HG03135 (cell line): ENCODE measurements at regions not wholly inside any gene's neighbourhood (a gene's known extent, or its start where the extent isn't known, plus 50 kb on each side); places are given as distances from the start of the nearest gene placed in this dataset.
"Not testable (repeated sequence)": the region's sequence is repeated elsewhere in the genome, so short reads cannot be mapped to it uniquely, and the experiment has no call there.

ENCODE experiments used
- ATAC-seq: cut with Tn5 transposase; IDR thresholded peaks from one replicate; pipeline ENCODE4 v1.9.1; 2021; ENCODE audit warnings: mild to moderate bottlenecking, moderate library complexity; ENCODE audit not compliant: unreplicated experiment

- ATAC-seq, result no peak
Observed at GRCh38 chr14:58878439-58879139, 240.8 kb downstream of the DACT1 start.

- ATAC-seq, result no peak
Observed at GRCh38 chr14:58881433-58881832, 243.7 kb downstream of the DACT1 start.

- ATAC-seq, result no peak
Observed at GRCh38 chr14:58882577-58883018, 244.8 kb downstream of the DACT1 start.

GRCh38 chr14:58884442-58884841, 246.7 kb downstream of the DACT1 start:
- ATAC-seq, result no peak

GRCh38 chr14:58887931-58888330, 250.2 kb downstream of the DACT1 start:
- no peak for ATAC-seq

- ATAC-seq, result no peak
Observed at GRCh38 chr14:58898655-58899316, 261.0 kb downstream of the DACT1 start.

GRCh38 chr14:58899317-58899713, 261.6 kb downstream of the DACT1 start:
- ATAC-seq, result no peak

GRCh38 chr14:58901826-58902225, 264.1 kb downstream of the DACT1 start:
- ATAC-seq, result no peak

GRCh38 chr14:58904776-58905175, 267.0 kb downstream of the DACT1 start:
- no peak for ATAC-seq

- no peak for ATAC-seq
Observed at GRCh38 chr14:58907803-58908202, 270.0 kb downstream of the DACT1 start.

GRCh38 chr14:58912287-58912686, 274.5 kb downstream of the DACT1 start:
- no peak for ATAC-seq

GRCh38 chr14:58912799-58913432, 275.2 kb downstream of the DACT1 start:
- ATAC-seq, result no peak

GRCh38 chr14:58914279-58914855, 274.1 kb upstream of the DAAM1 start:
- no peak for ATAC-seq

GRCh38 chr14:58915646-58916045, 272.8 kb upstream of the DAAM1 start:
- no peak for ATAC-seq

- no peak for ATAC-seq
Observed at GRCh38 chr14:58918066-58918738, 270.3 kb upstream of the DAAM1 start.

- ATAC-seq, result no peak
Observed at GRCh38 chr14:58919217-58919616, 269.2 kb upstream of the DAAM1 start.

GRCh38 chr14:58920230-58920629, 268.2 kb upstream of the DAAM1 start:
- ATAC-seq, result no peak

GRCh38 chr14:58922201-58922940, 266.1 kb upstream of the DAAM1 start:
- ATAC-seq, result not testable (repeated sequence)

- ATAC-seq, result no peak
Observed at GRCh38 chr14:58923751-58924405, 264.6 kb upstream of the DAAM1 start.

- ATAC-seq, result no peak
Observed at GRCh38 chr14:58941629-58942028, 246.8 kb upstream of the DAAM1 start.
